ENCODE measurements at regions not wholly inside any gene's neighbourhood (a gene's known extent, or its start where the extent isn't known, plus 50 kb on each side); places are given as distances from the start of the nearest gene placed in this dataset.

DNA sequence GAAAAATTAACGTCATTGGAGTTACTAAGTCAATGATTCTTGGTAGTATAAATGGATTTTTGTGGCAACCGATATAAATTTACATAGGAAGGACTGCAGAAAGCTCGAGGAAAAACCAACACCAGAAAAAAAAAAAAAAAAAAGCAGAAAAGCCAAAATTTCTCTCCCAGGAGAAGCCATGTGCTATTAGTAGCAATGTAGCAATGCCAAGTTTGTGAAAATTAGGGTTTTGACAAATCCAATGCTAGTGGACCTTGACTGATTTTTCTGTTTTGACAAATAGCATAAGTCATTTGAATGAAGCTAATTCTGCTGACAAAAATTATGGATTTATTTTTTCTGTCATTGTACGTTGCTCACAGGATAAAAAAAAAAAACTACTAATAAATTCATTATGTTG lies 1561.9 kb downstream of the MRPL39 start:
- TF ChIP-seq POLR2AphosphoS5 (IDR thresholded peaks at IDR 0.05; ENCODE audit: borderline replicate concordance, low read depth, low read length) = no peak
- no peak for TF ChIP-seq FOXP2 (optimal IDR thresholded peaks at IDR 0.05; ENCODE audit: control extremely low read depth, extremely low read length, insufficient read depth)
- TF ChIP-seq EZH2 (IDR thresholded peaks at IDR 0.05) = no peak
- H3K9ac ChIP-seq (ENCODE audit: insufficient read length) = no peak overlapping the region
- H3K4me3 ChIP-seq = no peak overlapping the region
- H3K36me3 ChIP-seq (ENCODE audit: insufficient read depth, low read length) = no peaks in the 10 kb centered on the region
- DNase-seq (ENCODE audit: low read depth, low spot score) = no peak
- H3K27ac ChIP-seq = no peak overlapping the region
- H3K9me3 ChIP-seq (ENCODE audit: low read depth, low read length) = no peaks in the 10 kb centered on the region

DNA sequence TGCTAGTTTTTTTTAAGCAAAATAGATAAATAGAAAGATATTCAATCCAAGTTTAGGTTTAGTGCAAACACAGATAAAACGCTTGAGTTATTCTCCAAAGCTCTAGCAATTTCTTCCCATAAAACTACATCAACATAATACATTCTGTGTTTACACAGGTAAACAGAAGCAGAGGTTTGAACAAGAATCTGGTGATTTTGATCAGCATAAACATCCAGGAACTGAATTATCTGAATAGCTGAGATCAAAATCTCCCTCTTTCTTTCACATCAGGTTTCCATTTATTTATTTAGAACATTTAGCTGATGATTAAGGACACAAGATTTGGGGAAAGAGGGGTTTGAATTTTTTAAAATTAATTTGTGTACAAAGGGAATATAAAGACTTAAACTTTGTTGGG lies 1564.6 kb downstream of the MRPL39 start:
- Histone ChIP-seq H3K36me3 (ENCODE audit: insufficient read depth, low read length) (no peaks in the 10 kb centered on the region), H3K27ac (no peak overlapping the region), H3K4me3 (no peak overlapping the region), H3K9me3 (ENCODE audit: low read depth, low read length) (no peaks in the 10 kb centered on the region), H3K9ac (ENCODE audit: insufficient read length) (no peak overlapping the region)
- TF ChIP-seq POLR2AphosphoS5 (IDR thresholded peaks at IDR 0.05; ENCODE audit: borderline replicate concordance, low read depth, low read length) (no peak), EZH2 (IDR thresholded peaks at IDR 0.05) (no peak), FOXP2 (optimal IDR thresholded peaks at IDR 0.05; ENCODE audit: control extremely low read depth, extremely low read length, insufficient read depth) (no peak)
- no peak for DNase-seq (ENCODE audit: low read depth, low spot score)

DNA sequence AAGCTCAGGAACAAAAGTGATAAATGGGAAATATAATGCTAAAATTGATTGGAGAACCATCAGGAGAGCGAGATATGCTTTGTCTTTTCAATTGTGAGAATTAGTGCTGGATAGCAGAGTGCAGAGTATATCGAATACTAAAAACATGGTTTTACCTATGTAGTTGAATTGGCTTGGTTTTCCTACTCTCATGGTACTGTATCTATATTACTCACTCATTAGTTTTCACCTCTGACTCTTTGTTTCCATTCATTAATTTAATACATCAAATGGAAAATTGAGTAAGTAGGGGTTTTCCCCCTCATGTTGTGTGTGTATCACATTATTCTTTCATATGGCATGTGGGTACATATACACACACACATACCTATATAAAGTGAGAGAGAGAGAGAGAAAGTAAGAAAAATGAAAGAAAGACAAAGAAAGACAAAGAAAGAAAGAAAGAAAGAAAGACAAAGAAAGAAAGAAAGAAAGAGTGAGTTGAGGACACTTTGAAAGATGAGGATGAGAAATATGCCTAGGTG lies 1574.5 kb downstream of the MRPL39 start:
- TF ChIP-seq FOXP2 (optimal IDR thresholded peaks at IDR 0.05; ENCODE audit: control extremely low read depth, extremely low read length, insufficient read depth) = no peak
- TF ChIP-seq EZH2 (IDR thresholded peaks at IDR 0.05) = no peak
- TF ChIP-seq POLR2AphosphoS5 (IDR thresholded peaks at IDR 0.05; ENCODE audit: borderline replicate concordance, low read depth, low read length) = no peak
- no peaks in the 10 kb centered on the region for H3K36me3 ChIP-seq (ENCODE audit: insufficient read depth, low read length)
- H3K27ac ChIP-seq = no peak overlapping the region
- H3K9me3 ChIP-seq (ENCODE audit: low read depth, low read length) = no peaks in the 10 kb centered on the region
- no peak for DNase-seq (ENCODE audit: low read depth, low spot score)
- no peak overlapping the region for H3K4me3 ChIP-seq
- no peak overlapping the region for H3K9ac ChIP-seq (ENCODE audit: insufficient read length)

DNA sequence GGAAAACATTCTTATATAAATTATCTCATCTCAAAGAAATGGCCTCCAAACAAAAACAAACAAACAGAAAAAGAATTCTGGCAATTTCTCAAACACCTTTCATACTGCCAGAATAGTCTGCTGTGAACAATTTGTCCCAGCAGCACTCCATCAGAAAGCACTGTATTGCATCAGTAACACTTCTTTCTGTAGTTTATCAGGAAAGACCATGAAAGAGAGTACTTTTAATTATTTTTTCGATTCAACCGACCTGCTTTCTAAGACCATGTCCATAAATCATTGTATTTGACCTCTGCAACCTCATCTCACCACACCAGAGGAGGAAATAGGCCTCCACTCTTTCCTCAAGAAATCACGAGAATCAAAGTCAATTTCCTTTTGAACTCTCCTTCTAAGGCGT lies 1579.9 kb downstream of the MRPL39 start:
- no peaks in the 10 kb centered on the region for H3K36me3 ChIP-seq (ENCODE audit: insufficient read depth, low read length)
- H3K27ac ChIP-seq = no peak overlapping the region
- no peak overlapping the region for H3K9ac ChIP-seq (ENCODE audit: insufficient read length)
- no peak for DNase-seq (ENCODE audit: low read depth, low spot score)
- TF ChIP-seq EZH2 (IDR thresholded peaks at IDR 0.05) = no peak
- TF ChIP-seq FOXP2 (optimal IDR thresholded peaks at IDR 0.05; ENCODE audit: control extremely low read depth, extremely low read length, insufficient read depth) = no peak
- TF ChIP-seq POLR2AphosphoS5 (IDR thresholded peaks at IDR 0.05; ENCODE audit: borderline replicate concordance, low read depth, low read length) = no peak
- H3K9me3 ChIP-seq (ENCODE audit: low read depth, low read length) = no peaks in the 10 kb centered on the region
- H3K4me3 ChIP-seq = no peak overlapping the region

DNA sequence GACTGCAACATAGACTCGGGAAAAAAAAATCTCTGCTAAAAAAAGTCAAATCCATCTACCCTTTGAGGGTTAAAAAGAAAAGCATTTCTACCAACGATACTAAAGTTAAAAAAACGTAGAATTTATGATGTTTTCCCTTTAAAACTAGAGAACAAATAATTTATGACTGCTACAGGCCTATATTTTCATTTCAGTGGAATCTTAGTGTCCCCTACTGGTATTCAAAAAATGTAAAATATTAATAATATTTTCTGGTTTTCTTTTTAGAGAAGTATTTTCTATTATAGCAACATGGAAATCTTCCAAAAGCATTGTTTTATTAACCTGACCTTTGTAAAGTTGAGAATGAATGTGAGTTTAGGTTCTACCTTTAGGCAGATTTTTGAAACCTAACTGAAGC lies 1582.2 kb downstream of the MRPL39 start:
- DNase-seq (ENCODE audit: low read depth, low spot score) = no peak
- no peak overlapping the region for H3K4me3 ChIP-seq
- no peak overlapping the region for H3K27ac ChIP-seq
- TF ChIP-seq EZH2 (IDR thresholded peaks at IDR 0.05) = no peak
- no peak for TF ChIP-seq POLR2AphosphoS5 (IDR thresholded peaks at IDR 0.05; ENCODE audit: borderline replicate concordance, low read depth, low read length)
- TF ChIP-seq FOXP2 (optimal IDR thresholded peaks at IDR 0.05; ENCODE audit: control extremely low read depth, extremely low read length, insufficient read depth) = no peak
- H3K36me3 ChIP-seq (ENCODE audit: insufficient read depth, low read length) = no peaks in the 10 kb centered on the region
- H3K9ac ChIP-seq (ENCODE audit: insufficient read length) = no peak overlapping the region
- H3K9me3 ChIP-seq (ENCODE audit: low read depth, low read length) = no peaks in the 10 kb centered on the region

DNA sequence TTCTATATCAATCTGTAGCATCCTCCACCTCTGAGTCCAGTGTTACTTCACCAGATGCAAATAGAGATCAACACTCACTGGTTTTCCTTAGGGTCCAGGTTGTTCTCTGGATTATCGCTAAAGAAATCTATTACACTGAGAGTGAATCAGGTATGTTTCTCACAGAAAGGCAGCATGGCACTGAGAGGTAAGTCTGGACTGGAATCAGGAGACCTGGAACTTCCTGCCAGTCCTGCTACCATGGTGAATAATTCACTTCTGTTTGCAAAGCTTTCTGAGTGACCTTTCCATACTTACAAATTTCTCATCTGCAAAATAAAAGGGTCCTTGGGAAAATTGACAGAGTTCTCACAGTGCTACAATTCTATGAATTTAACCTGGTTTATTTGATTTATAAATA lies 1583.3 kb downstream of the MRPL39 start:
- Histone ChIP-seq H3K9ac (ENCODE audit: insufficient read length) (no peak overlapping the region), H3K27ac (no peak overlapping the region), H3K4me3 (no peak overlapping the region), H3K9me3 (ENCODE audit: low read depth, low read length) (no peaks in the 10 kb centered on the region), H3K36me3 (ENCODE audit: insufficient read depth, low read length) (no peaks in the 10 kb centered on the region)
- no peak for DNase-seq (ENCODE audit: low read depth, low spot score)
- no peak for TF ChIP-seq FOXP2 (optimal IDR thresholded peaks at IDR 0.05; ENCODE audit: control extremely low read depth, extremely low read length, insufficient read depth)
- TF ChIP-seq EZH2 (IDR thresholded peaks at IDR 0.05) = no peak
- TF ChIP-seq POLR2AphosphoS5 (IDR thresholded peaks at IDR 0.05; ENCODE audit: borderline replicate concordance, low read depth, low read length) = no peak

DNA sequence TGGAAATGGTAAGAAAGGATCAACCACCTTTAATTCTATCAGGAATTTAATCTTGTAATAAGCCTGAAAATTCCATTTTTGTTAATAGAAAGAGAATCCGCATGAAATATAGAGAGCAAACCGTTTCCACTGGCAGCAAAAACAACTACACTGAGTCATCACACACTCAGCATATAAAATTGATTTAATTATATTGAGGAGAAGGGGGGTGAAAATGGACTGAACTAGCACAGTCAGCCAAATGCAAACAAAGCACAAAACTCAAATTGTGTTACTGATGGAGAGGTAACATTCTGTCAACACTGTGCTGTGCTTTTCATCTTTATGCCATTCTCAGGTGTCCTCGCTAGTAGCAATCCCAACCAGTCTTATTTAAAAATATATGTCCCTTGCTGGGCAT lies 1583.9 kb downstream of the MRPL39 start:
- no peak overlapping the region for H3K4me3 ChIP-seq
- no peak overlapping the region for H3K27ac ChIP-seq
- no peak for TF ChIP-seq EZH2 (IDR thresholded peaks at IDR 0.05)
- H3K9ac ChIP-seq (ENCODE audit: insufficient read length) = no peak overlapping the region
- DNase-seq (ENCODE audit: low read depth, low spot score) = no peak
- no peaks in the 10 kb centered on the region for H3K36me3 ChIP-seq (ENCODE audit: insufficient read depth, low read length)
- no peaks in the 10 kb centered on the region for H3K9me3 ChIP-seq (ENCODE audit: low read depth, low read length)

DNA sequence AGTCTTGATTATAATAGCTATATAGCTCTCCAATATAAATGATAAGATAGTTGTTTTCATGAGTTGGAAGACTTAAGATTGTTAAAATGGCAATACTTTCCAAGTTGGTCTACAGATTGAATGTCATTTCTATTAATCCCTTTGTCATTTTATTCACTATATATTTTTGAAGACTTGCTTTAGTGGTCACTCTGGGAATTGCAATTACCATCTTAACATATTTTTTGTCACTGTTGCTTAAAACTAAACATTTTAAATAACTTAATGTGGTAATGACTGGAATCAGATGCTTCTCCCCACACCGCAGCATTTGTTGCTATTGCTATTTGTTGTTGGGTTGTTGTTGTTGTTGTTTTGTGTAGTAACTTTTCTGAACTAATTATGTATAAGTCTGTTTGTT lies 1592.9 kb downstream of the MRPL39 start:
- no peak for DNase-seq (ENCODE audit: low read depth, low spot score)
- Histone ChIP-seq H3K9ac (ENCODE audit: insufficient read length) (no peak overlapping the region), H3K36me3 (ENCODE audit: insufficient read depth, low read length) (no peaks in the 10 kb centered on the region), H3K4me3 (no peak overlapping the region), H3K27ac (no peak overlapping the region), H3K9me3 (ENCODE audit: low read depth, low read length) (no peaks in the 10 kb centered on the region)
- TF ChIP-seq EZH2 (IDR thresholded peaks at IDR 0.05) (no peak), POLR2AphosphoS5 (IDR thresholded peaks at IDR 0.05; ENCODE audit: borderline replicate concordance, low read depth, low read length) (no peak), FOXP2 (optimal IDR thresholded peaks at IDR 0.05; ENCODE audit: control extremely low read depth, extremely low read length, insufficient read depth) (no peak)

DNA sequence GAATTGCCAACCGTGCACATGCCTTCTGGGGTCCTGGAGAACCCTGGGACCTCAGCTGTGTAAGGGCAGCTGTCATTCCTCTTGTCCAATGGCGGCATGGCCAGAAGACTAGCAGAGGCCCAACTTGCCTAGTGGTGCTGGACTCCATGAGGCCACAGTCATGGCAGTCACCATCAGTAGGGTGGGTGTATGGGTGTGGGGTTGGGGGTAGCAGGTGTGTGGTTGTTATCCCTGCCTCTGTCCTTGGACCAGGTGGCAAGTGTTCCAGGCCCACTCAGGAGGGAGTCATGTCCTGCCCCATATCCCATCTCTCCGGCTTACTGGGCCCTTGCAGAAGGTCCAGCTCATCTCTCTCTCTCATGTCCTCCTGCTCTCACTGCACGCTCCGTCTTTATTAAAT lies 1596.2 kb downstream of the MRPL39 start:
- TF ChIP-seq EZH2 (IDR thresholded peaks at IDR 0.05) (no peak), POLR2AphosphoS5 (IDR thresholded peaks at IDR 0.05; ENCODE audit: borderline replicate concordance, low read depth, low read length) (no peak), FOXP2 (optimal IDR thresholded peaks at IDR 0.05; ENCODE audit: control extremely low read depth, extremely low read length, insufficient read depth) (no peak)
- Histone ChIP-seq H3K4me3 (no peak overlapping the region), H3K9me3 (ENCODE audit: low read depth, low read length) (no peaks in the 10 kb centered on the region), H3K9ac (ENCODE audit: insufficient read length) (no peak overlapping the region), H3K27ac (no peak overlapping the region), H3K36me3 (ENCODE audit: insufficient read depth, low read length) (no peaks in the 10 kb centered on the region)
- DNase-seq (ENCODE audit: low read depth, low spot score) = no peak

Measured in SK-N-MC (cell line).